ENCODE measurements at regions not wholly inside any gene's neighbourhood (a gene's known extent, or its start where the extent isn't known, plus 50 kb on each side); places are given as distances from the start of the nearest gene placed in this dataset.
"Not testable (repeated sequence)": the region's sequence is repeated elsewhere in the genome, so short reads cannot be mapped to it uniquely, and the experiment has no call there.

- intact Hi-C loops (cut with micrococcal nuclease): no loop called here
Measured at GRCh38 chr7:93830141-93830925, 60.2 kb downstream of the TFPI2 start.

DNA sequence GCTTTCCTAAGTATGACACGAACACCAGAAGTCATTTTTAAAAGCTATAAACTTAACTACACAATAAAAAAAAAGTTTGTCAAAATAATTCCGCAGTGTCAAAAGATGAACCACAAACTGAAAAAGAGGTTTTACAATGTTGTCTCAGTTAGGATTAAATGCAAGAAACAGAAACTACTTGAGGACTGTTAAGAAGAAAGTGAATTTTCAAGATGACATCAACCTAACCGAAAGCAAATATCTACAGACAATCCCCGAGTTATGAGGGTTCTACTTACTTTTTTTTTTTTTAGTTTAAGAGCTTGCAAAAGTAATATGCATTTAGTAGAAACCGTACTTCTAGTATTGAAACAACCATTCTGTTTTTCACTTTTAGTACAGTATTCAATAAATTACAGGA lies 62.3 kb downstream of the TFPI2 start:
- intact Hi-C loops (cut with micrococcal nuclease): no loop called here

- intact Hi-C loops (cut with micrococcal nuclease): no loop called here
Measured at GRCh38 chr7:93823621-93824020, 66.9 kb downstream of the TFPI2 start.

- intact Hi-C loops (cut with micrococcal nuclease): no loop called here
Measured at GRCh38 chr7:93821463-93821862, 69.1 kb downstream of the TFPI2 start.

DNA sequence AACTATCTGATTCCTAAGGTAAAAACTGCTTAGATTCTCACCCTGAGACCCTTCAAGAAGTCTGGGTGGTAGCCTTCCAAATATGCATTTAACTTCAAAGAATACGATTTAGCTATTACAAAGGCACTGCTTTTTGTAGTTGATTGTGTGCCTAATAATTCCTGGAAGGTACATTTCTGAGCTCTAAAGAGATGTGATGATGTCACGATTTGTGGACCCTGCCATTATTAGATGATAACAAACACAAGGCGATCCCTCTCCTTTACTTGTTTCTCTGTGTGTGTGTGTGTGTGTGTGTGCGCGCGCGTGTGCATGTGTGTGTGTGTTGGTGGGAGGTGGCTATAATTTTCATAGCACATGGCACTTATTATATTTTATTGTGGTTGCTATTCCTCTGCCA lies 70.9 kb downstream of the TFPI2 start:
- intact Hi-C loops (cut with micrococcal nuclease): no loop called here

- intact Hi-C loops (cut with micrococcal nuclease): no loop called here
Measured at GRCh38 chr7:93817526-93817925, 73.0 kb downstream of the TFPI2 start.

DNA sequence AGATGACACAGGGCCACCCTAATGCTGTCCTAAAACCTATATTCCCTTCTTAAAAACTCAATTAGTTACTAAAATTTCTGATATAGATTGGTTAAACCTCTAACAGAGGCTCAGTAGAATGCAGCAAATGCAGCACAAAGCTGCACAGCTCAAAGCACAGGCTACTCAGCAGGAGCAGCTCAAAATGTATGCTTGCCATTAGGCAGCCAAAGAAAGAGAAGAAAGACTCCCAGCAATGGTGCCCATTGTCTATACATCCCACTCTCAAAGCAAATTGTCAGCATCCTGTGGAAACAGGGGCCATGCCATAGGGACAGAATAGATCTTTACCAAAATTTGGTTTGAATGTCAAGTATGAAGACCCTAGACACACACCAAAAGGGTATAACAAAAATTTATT lies 73.5 kb downstream of the TFPI2 start:
- intact Hi-C loops (cut with micrococcal nuclease): no loop called here

DNA sequence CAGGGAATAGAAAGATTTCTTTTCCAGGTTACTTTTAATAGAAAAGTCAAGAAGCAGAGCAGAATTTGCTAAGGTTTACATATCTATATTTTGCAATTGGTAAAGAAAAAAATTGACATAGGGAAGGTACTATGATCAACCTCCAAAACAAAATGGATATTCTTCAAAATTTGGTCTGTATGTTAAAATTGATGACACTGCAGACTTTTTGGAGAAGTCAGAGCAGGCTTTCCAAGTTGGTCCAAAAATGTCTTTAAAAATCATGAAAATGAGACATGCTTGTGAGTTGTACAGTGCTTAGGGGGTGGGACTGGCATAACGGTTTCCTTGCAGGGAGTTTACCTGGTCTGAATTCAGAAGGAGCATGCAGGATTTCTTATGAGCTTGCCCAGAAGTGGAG lies 77.0 kb downstream of the TFPI2 start:
- intact Hi-C loops (cut with micrococcal nuclease): no loop called here

- intact Hi-C loops (cut with micrococcal nuclease): no loop called here
Measured at GRCh38 chr7:93812061-93812460, 78.5 kb downstream of the TFPI2 start.

DNA sequence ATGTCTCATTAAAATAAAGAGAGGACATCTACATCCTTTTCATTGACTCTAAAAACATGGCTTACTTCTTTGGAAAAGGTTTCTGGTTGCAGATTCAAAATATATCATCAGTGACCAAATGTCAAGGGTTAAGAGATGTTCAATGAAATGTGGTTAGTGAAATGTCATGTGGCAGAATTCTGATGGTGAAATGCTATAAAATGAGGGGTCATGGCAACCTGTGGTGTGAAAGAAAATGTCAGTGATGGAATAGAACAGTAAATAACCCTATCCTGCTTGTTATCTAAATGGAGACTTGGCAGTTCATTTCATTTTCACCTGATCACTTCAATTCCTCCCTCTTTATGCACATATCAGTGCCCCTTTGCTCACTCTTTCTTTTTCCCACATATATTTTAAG lies 79.4 kb downstream of the TFPI2 start:
- intact Hi-C loops (cut with micrococcal nuclease): no loop called here

- intact Hi-C loops (cut with micrococcal nuclease): no loop called here
Measured at GRCh38 chr7:93810561-93810960, 80.0 kb downstream of the TFPI2 start.

GRCh38 chr7:93804726-93805125 lies 85.8 kb downstream of the TFPI2 start:
- intact Hi-C loops (cut with micrococcal nuclease): no loop called here

GRCh38 chr7:93799750-93800357 lies 90.7 kb downstream of the TFPI2 start:
- intact Hi-C loops (cut with micrococcal nuclease): loop anchor here (1.0 kb wide), 2 partner anchors 287 to 595 kb away; no protein-coding TSS in a partner anchor

GRCh38 chr7:93793084-93793697 lies 97.4 kb downstream of the TFPI2 start:
- intact Hi-C loops (cut with micrococcal nuclease): not testable (repeated sequence)

- intact Hi-C loops (cut with micrococcal nuclease): no loop called here
Measured at GRCh38 chr7:93779115-93779514, 111.4 kb downstream of the TFPI2 start.

DNA sequence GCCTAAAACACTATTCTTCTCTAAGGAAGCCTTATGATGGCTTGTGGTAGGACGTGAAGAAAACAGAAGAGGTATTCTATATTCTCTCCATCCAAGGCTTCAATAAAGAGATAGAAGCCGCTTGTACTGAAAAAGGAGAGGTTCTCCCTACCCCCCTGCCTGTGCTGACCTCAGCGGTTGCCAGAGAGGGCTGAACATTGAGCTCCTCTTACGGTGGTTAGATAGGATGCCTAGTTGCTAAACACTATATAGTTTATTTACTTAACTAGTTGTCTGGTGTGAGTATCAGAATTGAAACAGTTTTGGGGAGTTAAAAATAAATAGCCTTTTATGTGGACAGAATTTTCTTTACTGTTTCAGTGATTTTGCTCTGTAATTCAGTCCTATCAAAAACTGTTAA lies 112.2 kb downstream of the TFPI2 start:
- intact Hi-C loops (cut with micrococcal nuclease): no loop called here

GRCh38 chr7:93773446-93773845 lies 117.1 kb downstream of the TFPI2 start:
- intact Hi-C loops (cut with micrococcal nuclease): no loop called here

DNA sequence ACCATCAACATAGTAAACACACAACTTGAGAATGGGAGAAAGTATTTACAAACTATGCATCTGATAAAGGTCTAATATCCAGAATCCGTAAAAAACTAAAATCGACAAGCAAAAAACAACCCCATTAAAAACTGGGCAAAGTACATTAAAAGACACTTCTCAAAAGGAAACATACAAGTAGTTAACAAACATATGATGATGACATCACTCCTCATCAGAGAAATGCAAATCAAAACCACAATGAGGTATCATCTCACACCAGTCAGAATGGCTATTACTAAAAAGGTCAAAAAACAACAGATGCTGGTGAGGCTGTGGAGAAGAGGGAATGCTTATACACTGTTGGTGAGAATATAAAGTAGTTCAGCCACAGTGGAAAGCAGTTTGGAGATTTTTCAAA lies 125.1 kb downstream of the TFPI2 start:
- intact Hi-C loops (cut with micrococcal nuclease): no loop called here

- intact Hi-C loops (cut with micrococcal nuclease): no loop called here
Measured at GRCh38 chr7:93758631-93759030, 131.9 kb downstream of the TFPI2 start.

- intact Hi-C loops (cut with micrococcal nuclease): no loop called here
Measured at GRCh38 chr7:93757426-93757825, 133.1 kb downstream of the TFPI2 start.

DNA sequence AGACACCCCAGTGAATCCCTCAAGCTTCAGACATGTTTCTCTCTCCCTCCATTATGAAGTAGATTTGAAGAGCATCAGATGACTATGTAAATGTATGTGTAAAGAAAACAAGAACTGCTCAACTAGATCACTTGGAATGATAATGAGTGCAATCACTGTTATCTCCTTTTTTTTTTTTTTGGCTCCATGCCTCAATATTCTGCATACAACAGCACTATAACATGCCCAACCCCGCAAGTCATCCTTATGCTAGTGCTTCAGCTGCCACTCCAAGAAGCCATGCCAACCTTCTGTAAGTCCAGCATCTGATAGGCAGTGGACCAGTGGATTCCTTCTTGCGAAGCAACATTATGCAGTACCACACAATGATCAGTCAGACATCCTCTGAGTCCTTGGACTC lies 133.7 kb downstream of the TFPI2 start:
- intact Hi-C loops (cut with micrococcal nuclease): no loop called here

DNA sequence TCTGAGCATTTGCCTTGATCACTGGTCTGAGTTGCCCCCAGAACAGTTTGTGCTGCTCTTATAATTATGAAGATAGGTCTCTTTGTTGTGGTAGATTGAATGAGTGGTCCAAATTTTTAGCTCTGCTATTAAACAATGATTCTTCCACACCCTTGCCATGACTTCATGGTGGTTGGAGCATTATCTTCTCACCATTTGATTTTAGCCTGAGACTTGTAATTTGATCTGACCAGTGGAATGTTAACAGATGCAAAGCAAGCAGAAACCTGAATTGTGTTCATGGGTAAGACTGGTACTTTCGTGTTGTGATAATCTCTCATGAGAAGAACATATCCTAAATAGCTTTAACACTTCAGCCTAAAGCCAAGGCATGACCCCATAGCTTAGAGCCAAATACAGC lies 139.1 kb downstream of the TFPI2 start:
- intact Hi-C loops (cut with micrococcal nuclease): no loop called here

GRCh38 chr7:93750986-93751385 lies 139.6 kb downstream of the TFPI2 start:
- intact Hi-C loops (cut with micrococcal nuclease): no loop called here
